ENCODE measurements at regions not wholly inside any gene's neighbourhood (a gene's known extent, or its start where the extent isn't known, plus 50 kb on each side); places are given as distances from the start of the nearest gene placed in this dataset.

DNA sequence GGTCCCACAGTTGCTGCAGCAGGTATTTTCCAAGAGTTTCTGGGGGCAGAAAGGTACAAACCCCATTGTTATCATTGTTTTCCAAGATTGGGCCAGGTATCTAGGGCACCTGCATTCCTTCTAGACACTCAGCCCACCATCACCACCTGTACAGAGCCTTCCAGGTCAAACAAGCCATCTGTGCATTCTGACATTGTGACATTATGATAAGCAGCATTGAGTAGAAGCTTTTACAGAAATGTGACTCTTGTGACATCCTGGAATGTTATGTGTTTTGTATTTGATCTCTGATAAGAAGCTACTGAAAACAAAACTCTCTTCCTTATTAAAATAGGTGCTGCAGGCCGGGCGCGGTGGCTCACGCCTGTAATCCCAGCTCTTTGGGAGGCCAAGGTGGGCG is 128.1 kb upstream of the CCN2 start:
- H3K36me3 Mint-ChIP-seq = no peaks in the 10 kb centered on the region
- Histone ChIP-seq H2AFZ (ENCODE audit: insufficient read depth, low read depth, low read length, poor library complexity, severe bottlenecking) (no peak overlapping the region), H3K4me2 (replicated peaks; ENCODE audit: extremely low read depth, low read length, poor library complexity, severe bottlenecking) (no peak overlapping the region), H3K9me3 (replicated peaks in 1 of 2; ENCODE audit: control insufficient read depth in 1 of 2, insufficient read depth in 1 of 2, low read length in 2 of 2) (no peaks in the 10 kb centered on the region), H3K27me3 (ENCODE audit: control insufficient read depth in 2 of 2, insufficient read depth in 2 of 2, low read length in 2 of 2) (no peaks in the 10 kb centered on the region), H3K4me1 (ENCODE audit: control insufficient read depth in 1 of 2, insufficient read depth in 2 of 2, low read length in 2 of 2) (no peaks in the 10 kb centered on the region), H3K36me3 (replicated peaks in 1 of 2; ENCODE audit: control insufficient read depth in 1 of 2, insufficient read depth in 2 of 2, low read length in 2 of 2) (no peaks in the 10 kb centered on the region), H4K20me1 (ENCODE audit: insufficient read depth, low read length) (no peaks in the 10 kb centered on the region), H3K9ac (ENCODE audit: insufficient read depth, low read length, poor library complexity, severe bottlenecking) (no peak overlapping the region), H3K27ac (ENCODE audit: low read depth in 1 of 2, low read length in 2 of 2) (no peak overlapping the region), H3K79me2 (ENCODE audit: insufficient read depth, low read length) (no peaks in the 10 kb centered on the region), H3K4me3 (replicated peaks in 1 of 3; ENCODE audit: low read depth in 2 of 3, low read length in 3 of 3) (no peak overlapping the region)
- H3K27ac Mint-ChIP-seq = no peak overlapping the region
- no CpG with 5 or more reads among the region's 5 CpGs for WGBS (ENCODE audit: insufficient coverage)
- DNase-seq = no peak
- TF ChIP-seq CTCF (IDR thresholded peaks at IDR 0.05) = no peak
- H3K4me3 Mint-ChIP-seq = no peak overlapping the region
- intact Hi-C loops (cut with micrococcal nuclease) = no loop called here
- H3K4me1 Mint-ChIP-seq = no peaks in the 10 kb centered on the region
- H3K9me3 Mint-ChIP-seq = peaks cover 0 to 4% (median 3%) of the 10 kb centered on the region in 7 donors
- H3K27me3 Mint-ChIP-seq (ENCODE audit: low read depth in 3 of 3) = no peaks in the 10 kb centered on the region

- Histone ChIP-seq H3K36me3 (replicated peaks in 1 of 2; ENCODE audit: control insufficient read depth in 1 of 2, insufficient read depth in 2 of 2, low read length in 2 of 2) (no peaks in the 10 kb centered on the region), H3K79me2 (ENCODE audit: insufficient read depth, low read length) (no peaks in the 10 kb centered on the region), H2AFZ (ENCODE audit: insufficient read depth, low read depth, low read length, poor library complexity, severe bottlenecking) (no peak overlapping the region), H3K27ac (ENCODE audit: low read depth in 1 of 2, low read length in 2 of 2) (no peak overlapping the region), H3K4me3 (replicated peaks in 1 of 3; ENCODE audit: low read depth in 2 of 3, low read length in 3 of 3) (no peak overlapping the region), H3K4me1 (ENCODE audit: control insufficient read depth in 1 of 2, insufficient read depth in 2 of 2, low read length in 2 of 2) (no peaks in the 10 kb centered on the region), H3K9ac (ENCODE audit: insufficient read depth, low read length, poor library complexity, severe bottlenecking) (no peak overlapping the region), H4K20me1 (ENCODE audit: insufficient read depth, low read length) (no peaks in the 10 kb centered on the region), H3K4me2 (replicated peaks; ENCODE audit: extremely low read depth, low read length, poor library complexity, severe bottlenecking) (no peak overlapping the region), H3K9me3 (replicated peaks in 1 of 2; ENCODE audit: control insufficient read depth in 1 of 2, insufficient read depth in 1 of 2, low read length in 2 of 2) (no peaks in the 10 kb centered on the region), H3K27me3 (ENCODE audit: control insufficient read depth in 2 of 2, insufficient read depth in 2 of 2, low read length in 2 of 2) (no peaks in the 10 kb centered on the region)
- Mint-ChIP-seq H3K27ac (no peak overlapping the region), H3K4me1 (no peaks in the 10 kb centered on the region), H3K36me3 (no peaks in the 10 kb centered on the region), H3K27me3 (ENCODE audit: low read depth in 3 of 3) (no peaks in the 10 kb centered on the region), H3K4me3 (no peak overlapping the region), H3K9me3 (peaks cover 0 to 6% (median 3%) of the 10 kb centered on the region in 7 donors)
- intact Hi-C loops (cut with micrococcal nuclease) = no loop called here
- TF ChIP-seq CTCF (IDR thresholded peaks at IDR 0.05) = no peak
- WGBS (ENCODE audit: insufficient coverage) = 89% methylated on average over 1 of the region's 3 CpGs
- DNase-seq = no peak
Observed at GRCh38 chr6:132076452-132076851, 125.3 kb upstream of the CCN2 start.

All from CD14-positive monocyte (primary cell).